ENCODE measurements at regions not wholly inside any gene's neighbourhood (a gene's known extent, or its start where the extent isn't known, plus 50 kb on each side); places are given as distances from the start of the nearest gene placed in this dataset.

DNA sequence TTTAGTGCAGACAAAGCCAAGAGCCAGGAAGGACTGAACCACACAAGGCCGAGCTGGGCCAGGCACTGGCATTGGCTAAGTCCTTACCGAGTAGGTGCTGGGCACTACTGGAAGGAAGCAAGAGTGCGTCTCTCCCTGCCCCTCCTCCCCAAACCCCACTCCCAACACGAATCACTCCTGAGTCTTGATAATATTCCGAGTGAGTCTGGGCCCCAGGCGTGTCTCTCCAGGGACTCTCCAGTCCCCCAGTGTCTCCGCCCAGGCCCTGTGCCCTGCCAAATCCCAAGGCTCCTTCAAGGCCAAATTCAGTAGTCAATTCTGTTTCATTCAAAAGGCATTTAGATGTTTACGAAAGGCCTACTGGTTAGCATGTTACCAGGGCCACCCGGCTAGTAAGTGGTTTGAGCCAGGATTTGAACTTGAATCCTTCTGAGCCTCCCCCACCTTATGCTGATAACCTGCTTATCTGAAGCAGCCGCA, 82.8 kb downstream of the GLI2 start:
- TF ChIP-seq, protein P1, sequence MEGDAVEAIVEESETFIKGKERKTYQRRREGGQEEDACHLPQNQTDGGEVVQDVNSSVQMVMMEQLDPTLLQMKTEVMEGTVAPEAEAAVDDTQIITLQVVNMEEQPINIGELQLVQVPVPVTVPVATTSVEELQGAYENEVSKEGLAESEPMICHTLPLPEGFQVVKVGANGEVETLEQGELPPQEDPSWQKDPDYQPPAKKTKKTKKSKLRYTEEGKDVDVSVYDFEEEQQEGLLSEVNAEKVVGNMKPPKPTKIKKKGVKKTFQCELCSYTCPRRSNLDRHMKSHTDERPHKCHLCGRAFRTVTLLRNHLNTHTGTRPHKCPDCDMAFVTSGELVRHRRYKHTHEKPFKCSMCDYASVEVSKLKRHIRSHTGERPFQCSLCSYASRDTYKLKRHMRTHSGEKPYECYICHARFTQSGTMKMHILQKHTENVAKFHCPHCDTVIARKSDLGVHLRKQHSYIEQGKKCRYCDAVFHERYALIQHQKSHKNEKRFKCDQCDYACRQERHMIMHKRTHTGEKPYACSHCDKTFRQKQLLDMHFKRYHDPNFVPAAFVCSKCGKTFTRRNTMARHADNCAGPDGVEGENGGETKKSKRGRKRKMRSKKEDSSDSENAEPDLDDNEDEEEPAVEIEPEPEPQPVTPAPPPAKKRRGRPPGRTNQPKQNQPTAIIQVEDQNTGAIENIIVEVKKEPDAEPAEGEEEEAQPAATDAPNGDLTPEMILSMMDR (IDR thresholded peaks at IDR 0.05; ENCODE audit: extremely low read depth, low read depth, low read length), result no peak
- Histone ChIP-seq H3K27ac (ENCODE audit: low read depth, low read length) (peak overlapping the region; percentile 72), H2AFZ (ENCODE audit: low read length) (peak overlapping the region; percentile 1), H4K20me1 (ENCODE audit: insufficient read depth, low read length) (peaks cover 35% of the 10 kb centered on the region), H3K4me3 (ENCODE audit: insufficient read depth, low read length) (no peak overlapping the region), H3K79me2 (ENCODE audit: insufficient read depth, low read length) (peaks cover 43% of the 10 kb centered on the region), H3K4me2 (ENCODE audit: insufficient read depth, low read length) (peak overlapping the region; percentile 44), H3K27me3 (ENCODE audit: insufficient read depth, low read length) (no peaks in the 10 kb centered on the region), H3K9me3 (ENCODE audit: low read depth, low read length) (no peaks in the 10 kb centered on the region), H3K36me3 (ENCODE audit: insufficient read depth, low read length) (no peaks in the 10 kb centered on the region), H3K4me1 (ENCODE audit: insufficient read depth, low read length) (peaks cover 36% of the 10 kb centered on the region)
- peak; percentile 99 for DNase-seq (ENCODE audit: insufficient read length, low spot score, missing footprints)

DNA sequence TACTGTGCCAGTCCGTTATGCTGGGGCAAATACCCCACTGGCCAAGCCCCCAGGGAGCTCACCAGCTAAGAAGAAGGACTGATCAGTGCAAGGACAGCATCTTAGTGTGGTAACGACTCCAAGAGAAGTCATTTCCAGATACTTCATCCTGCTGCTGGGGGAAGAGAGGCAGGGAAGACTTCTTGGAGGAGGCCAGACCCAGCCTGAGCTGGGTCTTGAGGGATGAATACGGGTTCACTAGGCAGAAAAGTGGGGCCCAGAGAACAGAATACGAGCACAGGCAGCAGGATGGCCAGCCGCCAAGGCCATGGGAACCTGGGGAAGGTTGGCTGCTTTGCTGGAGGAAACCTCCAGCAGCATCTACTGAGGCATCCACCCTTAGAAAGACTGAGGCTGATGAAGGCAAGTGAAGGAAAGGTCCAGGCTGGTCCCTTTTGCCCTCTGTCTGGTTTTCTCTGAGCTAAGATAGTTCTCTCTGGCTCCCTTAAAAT, 84.1 kb downstream of the GLI2 start:
- Histone ChIP-seq H3K4me3 (ENCODE audit: insufficient read depth, low read length) (no peak overlapping the region), H3K27ac (ENCODE audit: low read depth, low read length) (peak overlapping the region; percentile 81), H4K20me1 (ENCODE audit: insufficient read depth, low read length) (peaks cover 35% of the 10 kb centered on the region), H3K4me2 (ENCODE audit: insufficient read depth, low read length) (peak overlapping the region; percentile 49), H3K9me3 (ENCODE audit: low read depth, low read length) (no peaks in the 10 kb centered on the region), H2AFZ (ENCODE audit: low read length) (no peak overlapping the region), H3K79me2 (ENCODE audit: insufficient read depth, low read length) (peaks cover 51% of the 10 kb centered on the region), H3K27me3 (ENCODE audit: insufficient read depth, low read length) (no peaks in the 10 kb centered on the region), H3K36me3 (ENCODE audit: insufficient read depth, low read length) (no peaks in the 10 kb centered on the region), H3K4me1 (ENCODE audit: insufficient read depth, low read length) (peaks cover 36% of the 10 kb centered on the region)
- TF ChIP-seq, protein P1 (IDR thresholded peaks at IDR 0.05; ENCODE audit: extremely low read depth, low read depth, low read length), result no peak
- peak; percentile 35 for DNase-seq (ENCODE audit: insufficient read length, low spot score, missing footprints)

DNA sequence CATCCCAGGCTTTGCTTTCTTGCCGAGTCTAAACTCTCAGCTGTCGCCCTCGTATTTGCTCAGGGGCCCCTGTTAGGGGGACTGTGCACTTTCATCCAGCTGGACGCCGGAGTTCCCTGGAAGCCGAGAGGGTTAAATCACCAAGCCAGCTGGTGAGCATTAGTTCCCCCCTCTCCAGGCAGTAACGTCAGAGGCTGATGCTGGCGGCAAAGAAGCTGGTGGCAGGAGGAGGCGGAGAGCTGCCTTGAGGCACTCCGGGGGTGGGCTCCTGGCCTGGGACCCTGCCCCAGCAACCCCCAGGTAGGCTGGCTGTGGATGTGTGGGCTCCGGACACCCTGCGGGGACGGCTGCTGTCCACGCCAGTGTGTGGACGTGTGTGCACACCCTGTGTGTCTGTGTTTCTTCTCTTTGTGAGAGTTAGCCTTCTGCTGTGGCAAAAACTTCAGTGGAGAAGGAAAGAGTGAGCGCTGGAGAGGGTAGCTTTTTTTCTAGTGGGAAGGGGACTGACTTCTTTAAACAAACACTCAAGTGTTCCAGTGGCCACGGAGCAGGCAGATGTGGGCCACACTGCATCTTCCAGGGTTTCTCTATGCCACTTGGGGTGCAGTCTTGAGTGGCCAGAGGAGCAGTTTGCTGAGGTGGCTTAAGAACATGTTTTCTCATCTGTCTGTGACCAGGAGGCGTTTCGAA, 84.7 kb downstream of the GLI2 start:
- Histone ChIP-seq H3K79me2 (ENCODE audit: insufficient read depth, low read length) (peaks cover 51% of the 10 kb centered on the region), H3K27ac (ENCODE audit: low read depth, low read length) (peak overlapping the region; percentile 81), H2AFZ (ENCODE audit: low read length) (no peak overlapping the region), H3K27me3 (ENCODE audit: insufficient read depth, low read length) (no peaks in the 10 kb centered on the region), H3K4me1 (ENCODE audit: insufficient read depth, low read length) (peaks cover 39% of the 10 kb centered on the region), H3K4me3 (ENCODE audit: insufficient read depth, low read length) (peak overlapping the region; percentile 13), H3K36me3 (ENCODE audit: insufficient read depth, low read length) (no peaks in the 10 kb centered on the region), H3K9me3 (ENCODE audit: low read depth, low read length) (no peaks in the 10 kb centered on the region), H3K4me2 (ENCODE audit: insufficient read depth, low read length) (peak overlapping the region; percentile 49), H4K20me1 (ENCODE audit: insufficient read depth, low read length) (peaks cover 34% of the 10 kb centered on the region)
- TF ChIP-seq, protein P1 (IDR thresholded peaks at IDR 0.05; ENCODE audit: extremely low read depth, low read depth, low read length), result no peak
- DNase-seq (ENCODE audit: insufficient read length, low spot score, missing footprints), result peak; percentile 88

DNA sequence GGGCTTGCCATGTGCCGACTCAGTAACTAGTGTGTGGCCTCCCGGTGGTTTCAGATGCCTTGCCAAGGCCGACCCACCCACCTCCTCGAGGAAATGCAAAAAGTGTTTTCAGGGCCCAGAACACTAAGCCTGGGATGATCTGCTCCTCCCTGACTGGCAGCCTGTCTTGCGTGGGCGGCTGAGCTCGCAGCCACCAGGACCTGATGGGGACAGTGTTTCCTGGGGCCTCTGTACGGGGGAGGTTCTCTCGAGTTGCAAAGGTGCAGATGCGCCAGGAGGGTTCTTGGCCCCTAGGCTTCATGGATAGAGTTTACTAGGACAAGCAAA, 85.2 kb downstream of the GLI2 start:
- DNase-seq (ENCODE audit: insufficient read length, low spot score, missing footprints), result peak; percentile 95
- H3K9me3 ChIP-seq (ENCODE audit: low read depth, low read length), result no peaks in the 10 kb centered on the region
- TF ChIP-seq, protein P1 (IDR thresholded peaks at IDR 0.05; ENCODE audit: extremely low read depth, low read depth, low read length), result no peak
- H4K20me1 ChIP-seq (ENCODE audit: insufficient read depth, low read length), result peaks cover 36% of the 10 kb centered on the region
- no peak overlapping the region for H2AFZ ChIP-seq (ENCODE audit: low read length)
- H3K4me2 ChIP-seq (ENCODE audit: insufficient read depth, low read length), result peak overlapping the region; percentile 49
- peaks cover 45% of the 10 kb centered on the region for H3K4me1 ChIP-seq (ENCODE audit: insufficient read depth, low read length)
- H3K36me3 ChIP-seq (ENCODE audit: insufficient read depth, low read length), result no peaks in the 10 kb centered on the region
- peaks cover 49% of the 10 kb centered on the region for H3K79me2 ChIP-seq (ENCODE audit: insufficient read depth, low read length)
- peak overlapping the region; percentile 81 for H3K27ac ChIP-seq (ENCODE audit: low read depth, low read length)
- peak overlapping the region; percentile 13 for H3K4me3 ChIP-seq (ENCODE audit: insufficient read depth, low read length)
- no peaks in the 10 kb centered on the region for H3K27me3 ChIP-seq (ENCODE audit: insufficient read depth, low read length)

Data from osteoblast (primary cell).